A549 (cell line): ENCODE measurements at regions not wholly inside any gene's neighbourhood (a gene's known extent, or its start where the extent isn't known, plus 50 kb on each side); places are given as distances from the start of the nearest gene placed in this dataset.

Experiments used
- ATAC-seq, 2 experiments: fragments of 200-7000 bp in 1 of 2; fragments of >200 bp in 1 of 2; cut with Nextera tagmentation in 1 of 2; cut with Tn5 transposase in 1 of 2; 3 replicates each; pipeline versions ENCODE4 v1.8.0 to v1.9.1; 2018 to 2020; ENCODE audit warnings: mild to moderate bottlenecking in 1 of 2, moderate library complexity in 1 of 2
- CTCF ChIA-PET: fragments of 300-600 bp; sonication (Branson Sonifier 250); formaldehyde crosslinking; extraction: SDS; loops from one replicate; lab custom pipeline; 2021; ENCODE audit warnings: antibody characterized with exemption, inconsistent platforms; lab: Yijun Ruan, JAX
- POLR2A ChIA-PET: fragments of 350-600 bp; formaldehyde crosslinking; extraction: SDS; loops from one replicate; lab custom pipeline; 2021; ENCODE audit warnings: antibody characterized with exemption, inconsistent platforms; lab: Yijun Ruan, JAX
- DNase-seq, 2 experiments: peaks; one replicate each; pipeline versions ENCODE4 v3.0.0 to v3.0.0-alpha.2; 2011 to 2016; ENCODE audit warnings: low read depth in 1 of 2, low spot score in 1 of 2
- FAIRE-seq: peaks from 2 replicates; lab custom pipeline; 2011; peaks lifted over from hg19 to GRCh38; lab: Jason Lieb, UNC
- H3K27ac ChIP-seq, 2 experiments: fragments of >200 bp; sonication (Bioruptor Twin); formaldehyde crosslinking; 3 replicates each; pipeline ENCODE4 v1.5.1; 2016 to 2017
- H3K4me1 ChIP-seq: fragments of >200 bp; sonication (Bioruptor Twin); formaldehyde crosslinking; 3 replicates; pipeline ENCODE4 v1.6.1; 2016
- H3K4me2 ChIP-seq: fragments of >200 bp; sonication (Bioruptor Twin); formaldehyde crosslinking; 3 replicates; pipeline ENCODE4 v1.6.1; 2016
- H3K4me3 ChIP-seq: fragments of >200 bp; sonication (Bioruptor Twin); formaldehyde crosslinking; 3 replicates; pipeline ENCODE4 v1.5.1; 2016
- H3K9me3 ChIP-seq: fragments of >200 bp; sonication (Bioruptor Twin); formaldehyde crosslinking; 3 replicates; pipeline ENCODE4 v1.6.1; 2016
- BHLHE40 ChIP-seq: IDR thresholded peaks from 2 replicates; pipeline ENCODE4 v1.6.1; 2012; ENCODE audit warnings: low read depth, low read length, inconsistent platforms
- CEBPB ChIP-seq, 2 experiments: fragments of >200 bp in 1 of 2; sonication (Bioruptor Twin) in 1 of 2; formaldehyde crosslinking in 1 of 2; IDR thresholded peaks; 2 replicates each; pipeline ENCODE4 v1.6.1; 2012 to 2016
- CHD2 ChIP-seq: fragments of 150-350 bp; IDR thresholded peaks from 2 replicates; pipeline ENCODE4 v1.6.1; 2014; ENCODE audit warnings: low read length; ENCODE audit not compliant: partially characterized antibody
- E2F6 ChIP-seq: IDR thresholded peaks from 2 replicates; pipeline ENCODE4 v1.6.1; 2012; ENCODE audit warnings: low read depth, borderline replicate concordance
- HDAC2 ChIP-seq: fragments of 200-600 bp; sonication (generic); IDR thresholded peaks from 2 replicates; pipeline ENCODE4 v1.6.1; 2016
- JUN ChIP-seq, 2 experiments: fragments of >200 bp; sonication (Bioruptor Twin); formaldehyde crosslinking; IDR thresholded peaks; 2 replicates in 1 of 2; 3 replicates in 1 of 2; pipeline ENCODE4 v1.6.1; 2016 to 2017
- JUNB ChIP-seq: fragments of >200 bp; sonication (Bioruptor Twin); formaldehyde crosslinking; IDR thresholded peaks from 2 replicates; pipeline ENCODE4 v1.6.1; 2016
- KDM1A ChIP-seq: fragments of 200-600 bp; sonication (generic); IDR thresholded peaks from 2 replicates; pipeline ENCODE4 v1.6.1; 2016; ENCODE audit warnings: low read depth, mild to moderate bottlenecking
- MYC ChIP-seq: IDR thresholded peaks from 2 replicates; pipeline ENCODE4 v1.6.1; 2012; ENCODE audit warnings: mild to moderate bottlenecking, inconsistent platforms, low read length, improper control_type of control experiment, borderline replicate concordance
- NPAS2 ChIP-seq: fragments of 250-450 bp; sonication (Bioruptor Pico); IDR thresholded peaks from 2 replicates; pipeline ENCODE4 v1.8.0; 2022; ENCODE audit warnings: mild to moderate bottlenecking, moderate library complexity, borderline replicate concordance
- PHF8 ChIP-seq: fragments of 200-600 bp; sonication (generic); IDR thresholded peaks from 2 replicates; pipeline ENCODE4 v1.6.1; 2016; ENCODE audit warnings: low read depth, mild to moderate bottlenecking, antibody characterized with exemption, moderate library complexity, borderline replicate concordance
- POLR2A ChIP-seq: IDR thresholded peaks from 2 replicates; pipeline ENCODE4 v1.6.1; 2012; ENCODE audit warnings: mild to moderate bottlenecking, low read length
- RARB ChIP-seq: fragments of 250-450 bp; sonication (Bioruptor Pico); IDR thresholded peaks from 2 replicates; pipeline ENCODE4 v1.8.0; 2021; ENCODE audit warnings: mild to moderate bottlenecking, moderate library complexity
- REST ChIP-seq: fragments of 200-600 bp; sonication (generic); IDR thresholded peaks from 2 replicates; pipeline ENCODE4 v1.6.1; 2016; ENCODE audit warnings: antibody characterized with exemption, mild to moderate bottlenecking, moderate library complexity
- RNF2 ChIP-seq: fragments of 200-600 bp; sonication (generic); IDR thresholded peaks from 2 replicates; pipeline ENCODE4 v1.6.1; 2016; ENCODE audit warnings: low read depth, mild to moderate bottlenecking, antibody characterized with exemption, moderate library complexity, borderline replicate concordance
- TFCP2L1 ChIP-seq: fragments of 250-450 bp; sonication (Bioruptor Pico); IDR thresholded peaks from 2 replicates; pipeline ENCODE4 v1.5.0; 2021; ENCODE audit warnings: mild to moderate bottlenecking
- ZC3H11A ChIP-seq: fragments of 450-650 bp; IDR thresholded peaks from 2 replicates; pipeline ENCODE4 v1.6.1; 2014; ENCODE audit warnings: antibody characterized with exemption, mild to moderate bottlenecking
- ZSCAN20 ChIP-seq: fragments of 250-450 bp; sonication (Bioruptor Pico); IDR thresholded peaks from 2 replicates; pipeline ENCODE4 v1.8.0; 2022; ENCODE audit warnings: mild to moderate bottlenecking, moderate library complexity
- WGBS: methylation state at CpG from one replicate; pipeline ENCODE4 v1.1.6; 2017; ENCODE audit errors: missing lambda C conversion rate; 5-methylcytosine and 5-hydroxymethylcytosine counted together
- TF ChIP-seq, protein P1 (sequence below): fragments of >200 bp; sonication (Bioruptor Twin); formaldehyde crosslinking; IDR thresholded peaks from 2 replicates; pipeline ENCODE4 v1.6.1; 2016
- TF ChIP-seq, protein P2 (sequence below): IDR thresholded peaks from 2 replicates; pipeline ENCODE4 v1.6.1; 2012
- TF ChIP-seq, protein P3 (sequence below): fragments of >200 bp; sonication (Bioruptor Twin); formaldehyde crosslinking; IDR thresholded peaks from 3 replicates; pipeline ENCODE4 v1.6.1; 2016

- ChIA-PET POLR2A (no interaction called here), CTCF (interaction anchor here (0.6 to 1.4 kb wide), 5 partner anchors 12 to 574 kb away, joined by 3 to 8 read pairs (median 3); no protein-coding TSS in a partner anchor)
- Histone ChIP-seq H3K4me3 (no peak overlapping the region), H3K4me1 (no peaks in the 10 kb centered on the region), H3K9me3 (peaks cover 9% of the 10 kb centered on the region; the same call in 1 of the 3 replicates), H3K27ac (no peak overlapping the region), H3K4me2 (no peak overlapping the region)
- DNase-seq (no peak), ATAC-seq (peak in 1 of 2 experiments; percentile 33; a peak in 1 of 6 replicates), FAIRE-seq (no peak)
- no peak for TF ChIP-seq POLR2A
- TF ChIP-seq, protein P1, sequence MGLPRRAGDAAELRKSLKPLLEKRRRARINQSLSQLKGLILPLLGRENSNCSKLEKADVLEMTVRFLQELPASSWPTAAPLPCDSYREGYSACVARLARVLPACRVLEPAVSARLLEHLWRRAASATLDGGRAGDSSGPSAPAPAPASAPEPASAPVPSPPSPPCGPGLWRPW: no peak
- TF ChIP-seq CHD2: no peak
- TF ChIP-seq KDM1A: no peak
- no peak for TF ChIP-seq PHF8
- no peak for TF ChIP-seq RNF2
- TF ChIP-seq E2F6: no peak
- TF ChIP-seq ZC3H11A: no peak
- TF ChIP-seq HDAC2: no peak
- no peak for TF ChIP-seq CEBPB (IDR thresholded peaks at IDR 0.05)
- TF ChIP-seq, protein P2, sequence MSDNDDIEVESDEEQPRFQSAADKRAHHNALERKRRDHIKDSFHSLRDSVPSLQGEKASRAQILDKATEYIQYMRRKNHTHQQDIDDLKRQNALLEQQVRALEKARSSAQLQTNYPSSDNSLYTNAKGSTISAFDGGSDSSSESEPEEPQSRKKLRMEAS: no peak
- no peak for TF ChIP-seq TFCP2L1 (CRISPR knock-in tag)
- TF ChIP-seq MYC: no peak
- no peak for TF ChIP-seq JUNB
- TF ChIP-seq, protein P3, sequence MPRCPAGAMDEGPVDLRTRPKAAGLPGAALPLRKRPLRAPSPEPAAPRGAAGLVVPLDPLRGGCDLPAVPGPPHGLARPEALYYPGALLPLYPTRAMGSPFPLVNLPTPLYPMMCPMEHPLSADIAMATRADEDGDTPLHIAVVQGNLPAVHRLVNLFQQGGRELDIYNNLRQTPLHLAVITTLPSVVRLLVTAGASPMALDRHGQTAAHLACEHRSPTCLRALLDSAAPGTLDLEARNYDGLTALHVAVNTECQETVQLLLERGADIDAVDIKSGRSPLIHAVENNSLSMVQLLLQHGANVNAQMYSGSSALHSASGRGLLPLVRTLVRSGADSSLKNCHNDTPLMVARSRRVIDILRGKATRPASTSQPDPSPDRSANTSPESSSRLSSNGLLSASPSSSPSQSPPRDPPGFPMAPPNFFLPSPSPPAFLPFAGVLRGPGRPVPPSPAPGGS: no peak
- WGBS: 23% methylated on average over 1 of the region's 1 CpG
Measured at GRCh38 chr12:46110928-46111699, 120.7 kb upstream of the SCAF11 start.

GRCh38 chr12:46110223-46110611 is 119.8 kb upstream of the SCAF11 start:
- CTCF ChIA-PET: interaction anchor here (0.6 to 0.8 kb wide), 2 partner anchors 13 to 575 kb away, joined by 3 read pairs; no protein-coding TSS in a partner anchor

More at GRCh38 chr12:46110223-46110611, 119.8 kb upstream of the SCAF11 start:
- POLR2A ChIA-PET: no interaction called here
- Histone ChIP-seq H3K4me2 (no peak overlapping the region), H3K27ac (no peak overlapping the region), H3K9me3 (peaks cover 9% of the 10 kb centered on the region; the same call in 1 of the 3 replicates), H3K4me1 (no peaks in the 10 kb centered on the region), H3K4me3 (no peak overlapping the region)
- ATAC-seq (no peak), FAIRE-seq (no peak), DNase-seq (no peak)
- 44% methylated on average over 1 of the region's 1 CpG for WGBS
- no peak for TF ChIP-seq REST
- TF ChIP-seq RARB: no peak
- TF ChIP-seq BHLHE40: no peak
- no peak for TF ChIP-seq HDAC2
- TF ChIP-seq NPAS2 (CRISPR knock-in tag): no peak
- TF ChIP-seq ZSCAN20 (CRISPR knock-in tag): no peak
- TF ChIP-seq JUN (IDR thresholded peaks at IDR 0.05): no peak
